HepG2 (cell line): ENCODE measurements at regions not wholly inside any gene's neighbourhood (a gene's known extent, or its start where the extent isn't known, plus 50 kb on each side); places are given as distances from the start of the nearest gene placed in this dataset.
A peak's percentile ranks its signal among the peaks of the same experiment; 100 is the strongest.

Experiments used
- CREB1 ChIP-seq, 2 experiments: fragments of 450-650 bp in 1 of 2; IDR thresholded peaks; 2 replicates each; pipeline ENCODE4 v1.6.1; 2016 to 2017; ENCODE audit warnings: control low read depth in 1 of 2, mild to moderate bottlenecking in 1 of 2, missing compliant biosample characterization in 1 of 2, missing genetic modification characterization in 1 of 2
- EP300 ChIP-seq, 3 experiments: sonication (generic) in 1 of 3; formaldehyde crosslinking in 1 of 3; IDR thresholded peaks; 2 replicates each; pipeline versions ENCODE4 v1.5.1 to v1.6.1; 2011 to 2020; ENCODE audit warnings: low read depth in 2 of 3, low read length in 2 of 3, borderline replicate concordance in 1 of 3, improper control_type of control experiment in 1 of 3, mild to moderate bottlenecking in 1 of 3, missing genetic modification reagents in 1 of 3, moderate library complexity in 1 of 3
- FOXA3 ChIP-seq: IDR thresholded peaks from 2 replicates; pipeline ENCODE4 v1.6.1; 2016; ENCODE audit warnings: missing genetic modification reagents, missing compliant biosample characterization
- IKZF4 ChIP-seq: sonication (generic); formaldehyde crosslinking; IDR thresholded peaks from 2 replicates; pipeline ENCODE4 v1.5.1; 2020; ENCODE audit warnings: borderline replicate concordance, mild to moderate bottlenecking, low read depth, missing genetic modification reagents; ENCODE audit errors: not compliant biosample characterization
- KDM5A ChIP-seq: fragments of 200-600 bp; sonication (generic); IDR thresholded peaks from 2 replicates; pipeline ENCODE4 v1.7.0; 2018; ENCODE audit warnings: antibody characterized with exemption, mild to moderate bottlenecking, low read length, borderline replicate concordance
- KDM6A ChIP-seq: IDR thresholded peaks from 2 replicates; pipeline ENCODE4 v1.6.1; 2016; ENCODE audit warnings: low read depth
- MTF1 ChIP-seq: sonication (generic); formaldehyde crosslinking; IDR thresholded peaks from 2 replicates; pipeline ENCODE4 v1.5.0; 2020; ENCODE audit warnings: missing genetic modification reagents
- NR2F6 ChIP-seq, 2 experiments: IDR thresholded peaks; 2 replicates each; pipeline ENCODE4 v1.6.1; 2016; ENCODE audit warnings: antibody characterized with exemption in 1 of 2, mild to moderate bottlenecking in 1 of 2
- RAD21 ChIP-seq: fragments of 450-650 bp; formaldehyde crosslinking; IDR thresholded peaks from 2 replicates; pipeline ENCODE4 v1.5.0; 2020; ENCODE audit warnings: mild to moderate bottlenecking
- RBAK ChIP-seq: sonication (generic); formaldehyde crosslinking; IDR thresholded peaks from 2 replicates; pipeline ENCODE4 v1.5.1; 2020; ENCODE audit warnings: mild to moderate bottlenecking, missing genetic modification reagents
- SNAPC4 ChIP-seq: sonication (generic); formaldehyde crosslinking; IDR thresholded peaks from 2 replicates; pipeline ENCODE4 v1.4.0; 2020; ENCODE audit warnings: mild to moderate bottlenecking, missing genetic modification reagents
- SOX6 ChIP-seq, 2 experiments: fragments of 450-650 bp in 1 of 2; sonication (generic) in 1 of 2; formaldehyde crosslinking in 1 of 2; IDR thresholded peaks; 2 replicates each; pipeline versions ENCODE4 v1.4.0 to v1.6.1; 2017 to 2020; ENCODE audit warnings: antibody characterized with exemption in 1 of 2, mild to moderate bottlenecking in 1 of 2, missing genetic modification reagents in 1 of 2
- ZNF343 ChIP-seq: sonication (generic); formaldehyde crosslinking; IDR thresholded peaks from 2 replicates; pipeline ENCODE4 v1.4.0; 2020; ENCODE audit warnings: mild to moderate bottlenecking, missing genetic modification reagents
- ZNF878 ChIP-seq: sonication (generic); formaldehyde crosslinking; IDR thresholded peaks from 2 replicates; pipeline ENCODE4 v1.8.1; 2023; ENCODE audit warnings: mild to moderate bottlenecking, missing genetic modification reagents, moderate library complexity
- TF ChIP-seq, protein P1 (sequence below): sonication (generic); formaldehyde crosslinking; IDR thresholded peaks from 2 replicates; pipeline ENCODE4 v1.5.0; 2020; ENCODE audit warnings: missing genetic modification reagents, mild to moderate bottlenecking, borderline replicate concordance
- TF ChIP-seq, protein P2 (sequence below): IDR thresholded peaks from 2 replicates; pipeline ENCODE4 v1.4.0; 2020; ENCODE audit warnings: mild to moderate bottlenecking, missing genetic modification reagents
- TF ChIP-seq, protein P3 (sequence below): sonication (generic); formaldehyde crosslinking; IDR thresholded peaks from 2 replicates; pipeline ENCODE4 v1.8.0; 2022; ENCODE audit warnings: missing genetic modification reagents, mild to moderate bottlenecking, borderline replicate concordance

DNA sequence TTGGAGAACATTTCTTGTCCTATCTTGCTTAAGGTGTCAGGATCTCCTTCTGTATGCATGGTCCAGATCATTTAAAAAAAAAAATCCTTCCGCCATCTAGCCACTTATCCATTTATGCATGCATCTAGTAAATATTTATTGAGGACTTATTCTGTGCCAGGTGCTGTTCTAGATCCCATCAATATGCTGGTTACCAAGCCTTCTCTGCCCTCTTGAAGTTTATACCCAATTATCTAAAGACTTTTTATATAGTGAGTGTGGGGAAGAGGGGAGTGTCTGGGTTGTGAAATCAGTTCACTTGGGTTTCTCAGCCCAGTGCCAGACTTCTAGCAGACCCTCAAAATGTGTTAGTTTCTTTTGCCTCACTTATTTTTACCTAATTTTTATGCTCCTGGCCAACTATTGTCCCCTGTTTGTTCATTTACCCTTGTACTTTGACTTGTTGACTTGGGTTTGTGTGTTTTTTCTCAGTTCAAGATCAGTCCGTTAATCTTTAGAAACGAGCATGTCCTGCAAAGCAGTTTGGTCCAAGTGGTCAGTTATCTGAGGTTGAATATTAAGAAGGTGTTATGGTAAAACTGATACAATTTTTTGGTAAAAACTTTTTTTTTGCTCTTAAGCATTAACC is 488.9 kb downstream of the PCNX1 start (continued):
- TF ChIP-seq SOX6 (IDR thresholded peaks at IDR 0.05) (no peak), SOX6 (CRISPR knock-in tag; IDR thresholded peaks at IDR 0.05) (peak; percentile 51; the same call in 1 of the 2 replicates), MTF1 (CRISPR knock-in tag) (no peak), FOXA3 (peak; percentile 46; the same call in 1 of the 2 replicates), RAD21 (no peak), ZNF878 (CRISPR knock-in tag) (no peak), ZNF343 (CRISPR knock-in tag) (no peak), EP300 (IDR thresholded peaks at IDR 0.05; ENCODE audit: low read depth in 2 of 2, low read length in 2 of 2) (0 out of 4 replicates have a peak, but pooled peaks of 1 of the 2 experiments have one; percentile 22), EP300 (CRISPR knock-in tag; IDR thresholded peaks at IDR 0.05; ENCODE audit: borderline replicate concordance) (no peak), SNAPC4 (CRISPR knock-in tag) (no peak), CREB1 (IDR thresholded peaks at IDR 0.05) (no peak), CREB1 (CRISPR knock-in tag; IDR thresholded peaks at IDR 0.05) (no peak), IKZF4 (CRISPR knock-in tag) (no peak), KDM6A (peak; percentile 27; the same call in 1 of the 2 replicates), RBAK (CRISPR knock-in tag) (0 out of 2 replicates have a peak, but pooled peaks have one; percentile 39), KDM5A (no peak), NR2F6 (IDR thresholded peaks at IDR 0.05) (no peak), NR2F6 (CRISPR knock-in tag; IDR thresholded peaks at IDR 0.05) (no peak)
- TF ChIP-seq, protein P1, sequence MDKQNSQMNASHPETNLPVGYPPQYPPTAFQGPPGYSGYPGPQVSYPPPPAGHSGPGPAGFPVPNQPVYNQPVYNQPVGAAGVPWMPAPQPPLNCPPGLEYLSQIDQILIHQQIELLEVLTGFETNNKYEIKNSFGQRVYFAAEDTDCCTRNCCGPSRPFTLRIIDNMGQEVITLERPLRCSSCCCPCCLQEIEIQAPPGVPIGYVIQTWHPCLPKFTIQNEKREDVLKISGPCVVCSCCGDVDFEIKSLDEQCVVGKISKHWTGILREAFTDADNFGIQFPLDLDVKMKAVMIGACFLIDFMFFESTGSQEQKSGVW (CRISPR knock-in tag) = no peak
- TF ChIP-seq, protein P2, sequence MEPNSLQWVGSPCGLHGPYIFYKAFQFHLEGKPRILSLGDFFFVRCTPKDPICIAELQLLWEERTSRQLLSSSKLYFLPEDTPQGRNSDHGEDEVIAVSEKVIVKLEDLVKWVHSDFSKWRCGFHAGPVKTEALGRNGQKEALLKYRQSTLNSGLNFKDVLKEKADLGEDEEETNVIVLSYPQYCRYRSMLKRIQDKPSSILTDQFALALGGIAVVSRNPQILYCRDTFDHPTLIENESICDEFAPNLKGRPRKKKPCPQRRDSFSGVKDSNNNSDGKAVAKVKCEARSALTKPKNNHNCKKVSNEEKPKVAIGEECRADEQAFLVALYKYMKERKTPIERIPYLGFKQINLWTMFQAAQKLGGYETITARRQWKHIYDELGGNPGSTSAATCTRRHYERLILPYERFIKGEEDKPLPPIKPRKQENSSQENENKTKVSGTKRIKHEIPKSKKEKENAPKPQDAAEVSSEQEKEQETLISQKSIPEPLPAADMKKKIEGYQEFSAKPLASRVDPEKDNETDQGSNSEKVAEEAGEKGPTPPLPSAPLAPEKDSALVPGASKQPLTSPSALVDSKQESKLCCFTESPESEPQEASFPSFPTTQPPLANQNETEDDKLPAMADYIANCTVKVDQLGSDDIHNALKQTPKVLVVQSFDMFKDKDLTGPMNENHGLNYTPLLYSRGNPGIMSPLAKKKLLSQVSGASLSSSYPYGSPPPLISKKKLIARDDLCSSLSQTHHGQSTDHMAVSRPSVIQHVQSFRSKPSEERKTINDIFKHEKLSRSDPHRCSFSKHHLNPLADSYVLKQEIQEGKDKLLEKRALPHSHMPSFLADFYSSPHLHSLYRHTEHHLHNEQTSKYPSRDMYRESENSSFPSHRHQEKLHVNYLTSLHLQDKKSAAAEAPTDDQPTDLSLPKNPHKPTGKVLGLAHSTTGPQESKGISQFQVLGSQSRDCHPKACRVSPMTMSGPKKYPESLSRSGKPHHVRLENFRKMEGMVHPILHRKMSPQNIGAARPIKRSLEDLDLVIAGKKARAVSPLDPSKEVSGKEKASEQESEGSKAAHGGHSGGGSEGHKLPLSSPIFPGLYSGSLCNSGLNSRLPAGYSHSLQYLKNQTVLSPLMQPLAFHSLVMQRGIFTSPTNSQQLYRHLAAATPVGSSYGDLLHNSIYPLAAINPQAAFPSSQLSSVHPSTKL (CRISPR knock-in tag) = peak; percentile 54; the same call in 1 of the 2 replicates
- TF ChIP-seq, protein P3, sequence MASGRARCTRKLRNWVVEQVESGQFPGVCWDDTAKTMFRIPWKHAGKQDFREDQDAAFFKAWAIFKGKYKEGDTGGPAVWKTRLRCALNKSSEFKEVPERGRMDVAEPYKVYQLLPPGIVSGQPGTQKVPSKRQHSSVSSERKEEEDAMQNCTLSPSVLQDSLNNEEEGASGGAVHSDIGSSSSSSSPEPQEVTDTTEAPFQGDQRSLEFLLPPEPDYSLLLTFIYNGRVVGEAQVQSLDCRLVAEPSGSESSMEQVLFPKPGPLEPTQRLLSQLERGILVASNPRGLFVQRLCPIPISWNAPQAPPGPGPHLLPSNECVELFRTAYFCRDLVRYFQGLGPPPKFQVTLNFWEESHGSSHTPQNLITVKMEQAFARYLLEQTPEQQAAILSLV = no peak
